ENCODE measurements at regions not wholly inside any gene's neighbourhood (a gene's known extent, or its start where the extent isn't known, plus 50 kb on each side); places are given as distances from the start of the nearest gene placed in this dataset.

DNA sequence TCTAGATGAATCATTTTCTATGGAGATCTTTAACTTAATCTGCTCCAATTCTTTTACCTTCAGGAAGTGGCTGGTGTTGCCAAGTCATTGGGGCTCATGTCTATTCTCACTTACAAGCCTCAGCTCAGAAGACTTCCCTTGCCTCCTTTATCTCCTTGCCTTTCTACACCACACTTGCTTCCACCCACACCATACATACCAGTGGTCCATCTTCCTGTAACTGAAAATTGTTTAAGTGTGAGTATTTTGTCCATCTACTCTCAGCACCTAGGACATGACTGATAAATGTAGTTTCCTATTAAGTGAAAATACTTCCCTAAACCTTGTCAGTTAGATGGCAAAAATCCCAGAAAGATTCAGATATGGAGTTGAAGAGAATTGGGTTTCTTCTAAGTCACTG, 199.7 kb upstream of the CPNE8 start:
- CTCF ChIA-PET: interaction anchor here (0.9 to 5.1 kb wide), 8 partner anchors 20 to 778 kb away, joined by 3 to 76 read pairs (median 18); partner anchors contain the start of gene CPNE8
- no peak for TF ChIP-seq FOXJ3 (CRISPR knock-in tag; IDR thresholded peaks at IDR 0.05)
- TF ChIP-seq SIN3A (IDR thresholded peaks at IDR 0.05; ENCODE audit: borderline replicate concordance, low read depth, low read length): no peak
- TF ChIP-seq, protein P1, sequence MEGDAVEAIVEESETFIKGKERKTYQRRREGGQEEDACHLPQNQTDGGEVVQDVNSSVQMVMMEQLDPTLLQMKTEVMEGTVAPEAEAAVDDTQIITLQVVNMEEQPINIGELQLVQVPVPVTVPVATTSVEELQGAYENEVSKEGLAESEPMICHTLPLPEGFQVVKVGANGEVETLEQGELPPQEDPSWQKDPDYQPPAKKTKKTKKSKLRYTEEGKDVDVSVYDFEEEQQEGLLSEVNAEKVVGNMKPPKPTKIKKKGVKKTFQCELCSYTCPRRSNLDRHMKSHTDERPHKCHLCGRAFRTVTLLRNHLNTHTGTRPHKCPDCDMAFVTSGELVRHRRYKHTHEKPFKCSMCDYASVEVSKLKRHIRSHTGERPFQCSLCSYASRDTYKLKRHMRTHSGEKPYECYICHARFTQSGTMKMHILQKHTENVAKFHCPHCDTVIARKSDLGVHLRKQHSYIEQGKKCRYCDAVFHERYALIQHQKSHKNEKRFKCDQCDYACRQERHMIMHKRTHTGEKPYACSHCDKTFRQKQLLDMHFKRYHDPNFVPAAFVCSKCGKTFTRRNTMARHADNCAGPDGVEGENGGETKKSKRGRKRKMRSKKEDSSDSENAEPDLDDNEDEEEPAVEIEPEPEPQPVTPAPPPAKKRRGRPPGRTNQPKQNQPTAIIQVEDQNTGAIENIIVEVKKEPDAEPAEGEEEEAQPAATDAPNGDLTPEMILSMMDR (IDR thresholded peaks at IDR 0.05): no peak
- no peak for TF ChIP-seq TEAD4 (IDR thresholded peaks at IDR 0.05; ENCODE audit: borderline replicate concordance, insufficient read depth)
- TF ChIP-seq, protein P2, sequence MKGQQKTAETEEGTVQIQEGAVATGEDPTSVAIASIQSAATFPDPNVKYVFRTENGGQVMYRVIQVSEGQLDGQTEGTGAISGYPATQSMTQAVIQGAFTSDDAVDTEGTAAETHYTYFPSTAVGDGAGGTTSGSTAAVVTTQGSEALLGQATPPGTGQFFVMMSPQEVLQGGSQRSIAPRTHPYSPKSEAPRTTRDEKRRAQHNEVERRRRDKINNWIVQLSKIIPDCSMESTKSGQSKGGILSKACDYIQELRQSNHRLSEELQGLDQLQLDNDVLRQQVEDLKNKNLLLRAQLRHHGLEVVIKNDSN (IDR thresholded peaks at IDR 0.05; ENCODE audit: borderline replicate concordance, low read depth): no peak
- TF ChIP-seq YY1 (IDR thresholded peaks at IDR 0.05; ENCODE audit: low read depth): no peak
- H4K20me1 ChIP-seq (ENCODE audit: insufficient read depth): no peaks in the 10 kb centered on the region
- no peak overlapping the region for H3K9ac ChIP-seq
- H3K36me3 ChIP-seq (replicated peaks in 1 of 2; ENCODE audit: control insufficient read depth in 1 of 2, insufficient read depth in 2 of 2, low read length in 1 of 2): no peaks in the 10 kb centered on the region
- H3K4me1 ChIP-seq (ENCODE audit: control insufficient read depth in 1 of 2, insufficient read depth in 2 of 2, low read depth in 1 of 2, low read length in 1 of 2): no peaks in the 10 kb centered on the region
- H3K27ac ChIP-seq (ENCODE audit: low read depth in 2 of 2, low read length in 1 of 2): no peak overlapping the region
- H3K79me2 ChIP-seq (ENCODE audit: insufficient read depth): no peaks in the 10 kb centered on the region
- H3F3A ChIP-seq (replicated peaks; ENCODE audit: insufficient read depth): peaks cover 7% of the 10 kb centered on the region
- no peak for DNase-seq
- H3K9me2 ChIP-seq: no peaks in the 10 kb centered on the region
- no peaks in the 10 kb centered on the region for H3K9me3 ChIP-seq
- POLR2A ChIA-PET: interaction anchor here (0.6 kb wide), 1 partner anchor 184 kb away, joined by 3 read pairs; no protein-coding TSS in a partner anchor
- no peak overlapping the region for H3K4me2 ChIP-seq
- H3K4me3 ChIP-seq (ENCODE audit: low read depth in 2 of 2, low read length in 1 of 2): no peak overlapping the region
- no peak overlapping the region for H2AFZ ChIP-seq (ENCODE audit: low read depth)
- no peaks in the 10 kb centered on the region for H3K27me3 ChIP-seq (ENCODE audit: insufficient read depth)

DNA sequence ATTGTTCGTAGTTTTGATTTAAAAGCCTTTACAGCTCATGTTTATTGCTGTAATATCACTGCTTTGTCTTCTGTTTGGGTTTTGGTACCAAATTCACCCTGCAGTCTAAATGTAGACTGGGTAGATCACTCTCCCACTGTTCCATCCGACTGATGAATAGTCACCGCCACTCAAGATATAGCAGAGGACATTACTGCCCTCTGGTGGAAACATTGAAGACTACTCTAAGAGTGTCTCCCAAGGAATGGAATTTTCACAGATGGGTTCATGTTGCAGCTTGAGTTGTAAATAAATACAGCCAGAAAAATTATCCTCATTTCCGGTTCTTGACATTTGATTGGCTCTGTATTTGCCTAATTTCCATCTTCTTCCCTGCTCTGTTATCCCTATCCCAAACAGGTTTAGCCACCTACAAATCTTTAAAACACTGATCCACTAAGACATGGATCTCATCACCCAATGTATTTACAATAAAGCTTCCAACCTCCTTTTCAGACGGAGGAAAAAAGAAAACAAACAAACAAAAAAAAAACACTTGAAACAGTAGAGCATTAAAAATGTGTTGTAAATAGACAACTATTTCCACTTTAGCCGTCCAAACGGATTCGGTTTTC, 198.3 kb upstream of the CPNE8 start:
- POLR2A ChIA-PET: interaction anchor here (1.2 kb wide), 1 partner anchor 198 kb away, joined by 3 read pairs; no protein-coding TSS in a partner anchor
- peak; percentile 67 for DNase-seq

More for the DNA sequence above, 198.3 kb upstream of the CPNE8 start:
- Histone ChIP-seq H3K4me1 (ENCODE audit: control insufficient read depth in 1 of 2, insufficient read depth in 2 of 2, low read depth in 1 of 2, low read length in 1 of 2) (no peaks in the 10 kb centered on the region), H3K4me2 (no peak overlapping the region), H3K9me3 (no peaks in the 10 kb centered on the region), H3K27ac (ENCODE audit: low read depth in 2 of 2, low read length in 1 of 2) (no peak overlapping the region; a peak in 1 of 4 replicates), H2AFZ (ENCODE audit: low read depth) (no peak overlapping the region), H3K4me3 (ENCODE audit: low read depth in 2 of 2, low read length in 1 of 2) (no peak overlapping the region; a peak in 1 of 4 replicates), H3F3A (replicated peaks; ENCODE audit: insufficient read depth) (peaks cover 7% of the 10 kb centered on the region), H3K9ac (no peak overlapping the region), H3K36me3 (replicated peaks in 1 of 2; ENCODE audit: control insufficient read depth in 1 of 2, insufficient read depth in 2 of 2, low read length in 1 of 2) (no peaks in the 10 kb centered on the region), H3K27me3 (ENCODE audit: insufficient read depth) (no peaks in the 10 kb centered on the region), H3K9me2 (no peaks in the 10 kb centered on the region), H3K79me2 (ENCODE audit: insufficient read depth) (no peaks in the 10 kb centered on the region), H4K20me1 (ENCODE audit: insufficient read depth) (no peaks in the 10 kb centered on the region)
- WGBS (ENCODE audit: low lambda C conversion rate): 52% methylated on average over 8 of the region's 8 CpGs
- no peak for TF ChIP-seq FOXJ3 (CRISPR knock-in tag; IDR thresholded peaks at IDR 0.05)
- TF ChIP-seq, protein P1 (IDR thresholded peaks at IDR 0.05): peak; percentile 81
- no peak for TF ChIP-seq JUND (IDR thresholded peaks at IDR 0.05)
- TF ChIP-seq SMC3 (IDR thresholded peaks at IDR 0.05; ENCODE audit: low read depth, low read length): peak; percentile 89
- peak; percentile 97 for TF ChIP-seq RAD21 (IDR thresholded peaks at IDR 0.05; ENCODE audit: low read length)
- CTCF ChIA-PET: interaction anchor here (0.6 to 5.1 kb wide), 46 partner anchors 7 to 778 kb away, joined by 3 to 76 read pairs (median 4); partner anchors contain the start of gene CPNE8

Data from SK-N-SH (cell line).